Neutrophil (primary cell): ENCODE measurements at regions not wholly inside any gene's neighbourhood (a gene's known extent, or its start where the extent isn't known, plus 50 kb on each side); places are given as distances from the start of the nearest gene placed in this dataset.

Source experiments
- H3K27ac ChIP-seq: fragments of 200-600 bp; sonication (generic); 2 replicates; pipeline ENCODE4 v1.5.1; 2016; ENCODE audit warnings: mild to moderate bottlenecking, moderate library complexity
- H3K27me3 ChIP-seq: fragments of 200-600 bp; sonication (generic); 2 replicates; pipeline ENCODE4 v1.6.0; 2016; ENCODE audit warnings: mild to moderate bottlenecking
- H3K36me3 ChIP-seq: fragments of 200-600 bp; sonication (generic); 2 replicates; pipeline ENCODE4 v1.5.1; 2017
- H3K4me1 ChIP-seq, 2 experiments: fragments of 200-600 bp in 1 of 2; sonication (generic) in 1 of 2; 1 replicate in 1 of 2; 2 replicates in 1 of 2; pipeline versions ENCODE4 v1.5.1 to v1.6.1; 2013 to 2016; ENCODE audit warnings: low read depth in 1 of 2, low read length in 1 of 2, mild to moderate bottlenecking in 1 of 2, moderate library complexity in 1 of 2; ENCODE audit not compliant: control insufficient read depth in 1 of 2, insufficient read depth in 1 of 2
- H3K4me3 ChIP-seq, 2 experiments: fragments of 200-600 bp in 1 of 2; sonication (generic) in 1 of 2; 1 replicate in 1 of 2; 2 replicates in 1 of 2; pipeline ENCODE4 v1.5.1; 2013 to 2016; ENCODE audit warnings: low read depth in 1 of 2, low read length in 1 of 2, mild to moderate bottlenecking in 1 of 2, moderate library complexity in 1 of 2
- H3K9me3 ChIP-seq: fragments of 200-600 bp; sonication (generic); 2 replicates; pipeline ENCODE4 v1.5.1; 2016
- CTCF ChIP-seq: fragments of 200-600 bp; sonication (generic); IDR thresholded peaks from 2 replicates; pipeline ENCODE4 v1.5.1; 2016; ENCODE audit warnings: antibody characterized with exemption

GRCh38 chr3:34463414-34463813 is 665.0 kb downstream of the PDCD6IP start:
- Histone ChIP-seq H3K4me1 (no peaks in the 10 kb centered on the region), H3K36me3 (no peaks in the 10 kb centered on the region), H3K27ac (no peak overlapping the region), H3K4me3 (no peak overlapping the region), H3K9me3 (no peaks in the 10 kb centered on the region), H3K27me3 (no peaks in the 10 kb centered on the region)
- no peak for TF ChIP-seq CTCF

GRCh38 chr3:34464646-34465045 is 666.2 kb downstream of the PDCD6IP start:
- H3K27me3 ChIP-seq: no peaks in the 10 kb centered on the region
- no peaks in the 10 kb centered on the region for H3K9me3 ChIP-seq
- no peak overlapping the region for H3K4me3 ChIP-seq
- H3K4me1 ChIP-seq: no peaks in the 10 kb centered on the region
- H3K36me3 ChIP-seq: no peaks in the 10 kb centered on the region
- no peak overlapping the region for H3K27ac ChIP-seq
- TF ChIP-seq CTCF: no peak

- Histone ChIP-seq H3K27ac (no peak overlapping the region), H3K27me3 (no peaks in the 10 kb centered on the region), H3K9me3 (peaks cover 4% of the 10 kb centered on the region), H3K4me3 (no peak overlapping the region), H3K36me3 (no peaks in the 10 kb centered on the region), H3K4me1 (no peaks in the 10 kb centered on the region)
- TF ChIP-seq CTCF: no peak
These were observed 677.4 kb downstream of the PDCD6IP start for GRCh38 chr3:34475851-34476250.

- Histone ChIP-seq H3K9me3 (no peaks in the 10 kb centered on the region), H3K36me3 (no peaks in the 10 kb centered on the region), H3K4me3 (no peak overlapping the region), H3K27ac (no peak overlapping the region), H3K27me3 (no peaks in the 10 kb centered on the region), H3K4me1 (no peaks in the 10 kb centered on the region)
- no peak for TF ChIP-seq CTCF
These were observed 685.0 kb downstream of the PDCD6IP start for GRCh38 chr3:34483311-34483887.

- no peak overlapping the region for H3K4me3 ChIP-seq
- no peaks in the 10 kb centered on the region for H3K36me3 ChIP-seq
- H3K9me3 ChIP-seq: no peaks in the 10 kb centered on the region
- no peaks in the 10 kb centered on the region for H3K4me1 ChIP-seq
- no peak for TF ChIP-seq CTCF
- no peak overlapping the region for H3K27ac ChIP-seq
- H3K27me3 ChIP-seq: no peaks in the 10 kb centered on the region
These were observed 705.9 kb downstream of the PDCD6IP start for GRCh38 chr3:34504366-34504765.

- no peaks in the 10 kb centered on the region for H3K9me3 ChIP-seq
- H3K4me3 ChIP-seq: no peak overlapping the region
- H3K4me1 ChIP-seq: no peaks in the 10 kb centered on the region
- no peaks in the 10 kb centered on the region for H3K27me3 ChIP-seq
- H3K27ac ChIP-seq: no peak overlapping the region
- H3K36me3 ChIP-seq: no peaks in the 10 kb centered on the region
- TF ChIP-seq CTCF: no peak
These were observed 706.3 kb downstream of the PDCD6IP start for GRCh38 chr3:34504775-34505174.
